Globus pallidus (tissue), 1 donor: ENCODE measurements at regions not wholly inside any gene's neighbourhood (a gene's known extent, or its start where the extent isn't known, plus 50 kb on each side); places are given as distances from the start of the nearest gene placed in this dataset.
"Not testable (repeated sequence)": the region's sequence is repeated elsewhere in the genome, so short reads cannot be mapped to it uniquely, and the experiment has no call there.

Source experiments
- DNase-seq: peaks from one replicate; pipeline ENCODE4 v3.0.0-alpha.2; 2015; ENCODE audit warnings: low spot score

DNA sequence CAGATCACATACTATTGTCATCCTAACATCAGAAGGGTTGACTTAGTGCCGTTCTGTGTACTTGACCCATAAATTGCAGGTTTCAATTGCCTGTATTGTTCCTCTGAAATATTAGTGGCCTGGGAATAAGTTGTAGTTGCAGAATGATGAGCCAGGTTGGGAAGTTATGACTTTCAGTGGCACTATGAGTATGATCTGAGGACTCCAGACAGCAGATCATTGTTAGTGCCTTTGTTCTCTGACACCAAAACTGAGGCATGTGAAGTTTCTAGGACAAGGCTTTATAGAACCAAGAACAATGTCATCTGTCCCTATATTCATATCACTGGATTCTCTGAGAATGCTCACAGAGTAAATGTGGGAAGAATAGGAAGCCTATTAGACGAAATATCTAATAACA is 403.7 kb downstream of the STK39 start:
- DNase-seq, result no peak

DNA sequence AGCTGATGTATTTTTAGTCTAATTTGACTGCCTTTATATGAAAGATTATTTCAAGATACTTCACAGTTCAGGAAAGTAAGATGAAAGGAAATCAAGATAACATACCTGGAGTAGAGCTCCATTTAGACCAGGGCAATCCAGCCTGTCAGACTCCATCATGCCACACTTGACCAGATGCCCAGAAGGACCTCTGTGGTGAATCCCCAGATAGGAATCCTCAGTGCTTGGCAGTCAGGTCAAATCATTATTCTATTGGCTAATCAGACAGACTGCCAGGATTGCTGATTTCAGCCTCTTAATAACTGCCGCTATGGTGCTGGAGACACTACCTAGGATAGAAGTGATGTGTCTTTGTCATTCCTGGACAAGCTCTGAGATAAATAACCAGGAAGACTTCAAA is 404.2 kb downstream of the STK39 start:
- DNase-seq, result no peak

DNA sequence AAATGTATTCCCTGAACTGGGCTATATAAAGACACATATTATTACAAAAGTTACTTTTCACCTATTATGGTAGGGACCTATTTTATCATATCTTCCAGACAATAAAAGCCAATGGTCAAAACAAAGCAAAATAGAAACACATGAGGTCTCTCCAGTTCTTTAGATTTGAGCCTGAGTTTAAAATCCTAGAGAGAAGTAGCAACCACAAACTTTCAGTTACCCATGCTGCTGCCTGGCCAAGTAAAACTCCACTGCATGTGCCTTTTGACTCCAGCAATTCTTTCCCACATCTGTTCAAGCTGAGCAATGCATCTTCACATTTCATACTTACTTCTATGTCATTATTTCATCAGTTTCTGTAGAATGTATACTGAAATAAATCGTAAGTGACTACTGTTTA is 405.3 kb downstream of the STK39 start:
- no peak for DNase-seq

DNA sequence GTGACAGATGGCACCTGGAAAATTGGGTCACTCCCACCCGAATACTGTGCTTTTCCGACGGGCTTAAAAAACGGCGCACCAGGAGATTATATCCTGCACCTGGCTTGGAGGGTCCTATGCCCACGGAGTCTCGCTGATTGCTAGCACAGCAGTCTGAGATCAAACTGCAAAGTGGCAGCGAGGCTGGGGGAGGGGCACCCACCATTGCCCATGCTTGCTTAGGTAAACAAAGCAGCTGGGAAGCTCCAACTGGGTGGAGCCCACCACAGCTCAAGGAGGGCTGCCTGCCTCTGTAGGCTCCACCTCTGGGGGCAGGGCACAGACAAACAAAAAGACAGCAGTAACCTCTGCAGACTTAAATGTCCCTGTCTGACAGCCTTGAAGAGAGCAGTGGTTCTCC is 412.1 kb downstream of the STK39 start:
- DNase-seq, result not testable (repeated sequence)

DNA sequence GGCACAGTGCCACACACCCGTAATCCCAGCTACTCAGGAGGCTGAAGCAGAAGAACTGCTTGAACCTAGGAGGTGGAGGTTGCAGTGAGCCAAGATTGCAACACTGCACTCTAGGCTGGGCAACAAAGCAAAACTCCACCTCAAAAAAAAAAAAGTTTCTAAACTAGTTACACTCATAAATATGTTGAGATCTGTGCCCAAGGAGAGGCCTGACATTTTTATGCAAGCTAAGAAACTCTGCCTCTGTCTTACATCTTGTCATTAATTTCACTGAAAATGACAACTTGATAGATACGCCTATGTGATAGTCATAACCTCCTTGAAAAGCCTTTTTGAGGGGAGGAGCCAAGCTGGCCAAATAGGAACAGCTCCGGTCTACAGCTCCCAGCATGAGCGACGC is 412.7 kb downstream of the STK39 start:
- no peak for DNase-seq

DNA sequence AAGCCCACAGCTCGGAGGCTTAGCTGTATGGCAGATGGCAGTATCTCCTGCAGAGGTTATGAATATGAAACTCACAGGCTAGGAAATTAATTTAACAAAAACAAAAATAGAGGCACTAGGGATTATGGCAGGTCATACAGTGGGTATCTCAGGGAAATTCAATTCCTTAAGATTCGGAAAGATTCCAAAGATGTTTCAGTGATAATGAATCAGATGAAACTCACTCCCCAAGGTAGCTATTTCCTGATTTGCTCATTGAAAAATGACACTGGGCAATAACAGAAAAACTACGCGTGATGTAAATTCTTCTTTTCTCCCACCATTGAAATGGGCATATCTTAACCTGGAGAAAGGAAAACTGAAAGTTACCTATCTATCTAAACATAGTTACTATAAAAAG is 414.1 kb downstream of the STK39 start:
- DNase-seq, result no peak

DNA sequence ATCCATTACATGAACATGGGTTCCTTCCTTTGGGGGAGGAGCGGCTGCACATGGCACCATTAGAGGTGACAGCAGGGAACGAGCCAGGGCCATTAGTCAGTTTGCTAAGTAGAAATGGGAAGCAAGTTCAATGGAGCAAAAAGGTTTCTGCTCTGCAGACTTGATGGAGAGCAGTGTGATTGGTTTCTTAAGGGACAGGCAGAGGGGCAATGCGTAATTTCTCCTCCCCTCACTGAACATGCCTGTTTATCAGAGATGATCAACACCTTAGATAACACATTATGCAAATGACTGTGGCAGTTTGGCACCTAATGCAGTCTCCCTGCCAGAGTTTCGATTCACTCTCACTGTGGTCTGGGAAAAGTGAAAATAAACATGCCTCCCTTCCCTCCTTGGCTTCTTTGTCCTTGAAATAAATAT is 414.5 kb downstream of the STK39 start:
- DNase-seq, result no peak

DNA sequence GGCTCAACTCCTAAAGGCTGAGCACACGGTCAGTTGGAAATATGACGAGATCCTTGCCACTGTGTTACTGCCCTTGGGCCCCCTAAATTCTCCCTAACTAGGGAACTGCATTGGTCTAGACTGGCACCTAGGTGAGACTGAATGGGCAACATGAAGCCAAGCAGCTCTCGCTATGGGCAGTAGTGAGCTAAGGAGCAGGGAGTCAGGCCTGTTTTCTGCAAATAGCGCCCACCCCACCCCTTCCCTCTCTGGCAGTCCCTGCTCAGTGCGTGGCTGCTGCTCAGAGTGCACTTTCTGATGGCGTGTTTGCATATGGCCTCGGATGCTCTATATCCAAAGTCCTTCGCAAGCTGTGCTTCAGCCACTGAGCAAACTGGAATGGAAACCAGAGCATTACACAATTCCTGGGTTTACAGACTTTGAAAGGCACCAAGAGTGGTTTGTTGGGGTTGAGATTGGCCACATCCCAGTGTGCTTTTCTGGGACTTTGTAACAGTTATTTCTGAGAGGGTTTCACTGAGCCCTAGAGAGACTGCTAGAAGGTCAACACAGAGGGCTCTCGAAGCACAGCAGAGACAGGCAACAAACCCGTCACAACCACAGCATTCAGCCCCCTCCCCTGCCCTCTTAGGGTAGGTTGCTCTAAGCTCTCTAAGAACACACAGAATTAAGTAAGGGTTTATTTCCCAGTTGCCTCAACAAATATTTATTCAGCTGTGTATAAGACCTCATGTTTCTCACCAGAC is 419.9 kb downstream of the STK39 start:
- DNase-seq, result no peak

DNA sequence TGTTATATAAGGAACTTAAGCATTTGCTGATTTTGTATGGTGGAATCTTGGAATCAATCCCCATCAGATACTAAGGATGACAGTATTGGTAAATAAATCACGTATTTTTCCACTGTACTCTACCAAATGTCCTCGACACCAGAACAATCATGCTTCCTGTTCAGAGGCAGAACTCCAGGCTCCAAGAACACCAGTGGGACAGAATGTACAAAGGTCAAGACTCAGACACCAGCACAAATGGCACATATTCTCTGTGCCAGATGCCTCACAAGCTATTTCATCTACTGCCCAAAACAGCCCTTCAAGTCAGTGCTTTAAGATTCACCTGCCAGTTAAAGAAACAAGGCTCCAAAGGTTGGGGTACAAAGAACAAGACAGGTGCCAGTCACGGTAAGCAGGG is 420.5 kb downstream of the STK39 start:
- no peak for DNase-seq

DNA sequence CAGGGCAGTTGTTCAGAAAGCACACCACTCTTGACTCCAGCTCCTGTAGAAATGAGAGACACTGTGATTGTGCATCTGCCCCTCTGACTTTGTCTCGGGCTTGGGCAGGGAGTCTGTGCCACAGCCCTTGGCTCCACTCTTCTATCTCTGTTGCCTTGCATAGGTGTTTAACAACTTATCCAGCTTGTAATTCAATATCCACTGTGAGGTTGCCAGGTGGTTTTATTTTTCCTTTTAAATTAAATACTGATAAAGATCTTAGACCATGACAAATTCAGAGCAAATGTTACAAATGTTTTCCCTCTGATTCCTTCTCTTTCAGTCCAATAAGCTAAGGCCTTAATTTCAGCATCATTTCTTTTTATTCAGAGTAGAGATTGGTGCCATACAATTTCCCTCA is 421.7 kb downstream of the STK39 start:
- no peak for DNase-seq

DNA sequence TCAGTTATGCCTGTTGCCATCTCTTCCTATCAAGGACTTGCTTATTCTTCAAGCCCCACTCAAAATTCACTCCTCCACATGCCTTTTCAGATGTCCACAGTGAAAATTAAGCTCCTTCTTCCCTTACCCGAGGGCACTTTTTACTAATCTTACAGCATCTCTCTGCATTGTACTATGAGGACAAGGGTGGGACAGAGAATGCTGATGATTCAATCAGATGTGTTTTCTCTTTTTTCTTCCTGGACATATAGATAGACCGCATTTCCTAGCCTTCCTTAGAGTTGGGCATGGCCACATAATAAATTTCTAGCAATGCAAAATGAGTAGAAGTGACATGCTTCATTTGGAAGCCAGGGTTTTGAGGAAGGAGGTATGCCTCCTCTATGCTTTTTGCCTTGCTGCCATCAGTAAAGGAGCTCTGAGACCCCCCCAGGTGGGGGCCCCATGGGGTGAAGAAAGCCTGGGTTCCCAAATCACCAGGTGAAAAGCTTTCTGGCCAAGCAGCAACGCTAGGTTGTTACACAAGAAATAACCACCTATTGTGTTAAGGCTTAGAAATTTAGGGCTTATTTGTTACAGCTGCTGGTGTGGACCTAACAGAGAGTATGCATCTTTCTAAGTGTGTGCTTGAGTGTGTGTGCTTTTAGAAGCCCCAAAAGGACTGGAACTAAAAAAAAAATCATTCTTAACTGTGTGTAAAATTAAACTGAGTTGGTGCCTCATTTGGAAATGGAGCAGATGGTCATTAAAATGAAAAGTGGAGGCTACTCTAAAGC is 424.5 kb downstream of the STK39 start:
- no peak for DNase-seq

DNA sequence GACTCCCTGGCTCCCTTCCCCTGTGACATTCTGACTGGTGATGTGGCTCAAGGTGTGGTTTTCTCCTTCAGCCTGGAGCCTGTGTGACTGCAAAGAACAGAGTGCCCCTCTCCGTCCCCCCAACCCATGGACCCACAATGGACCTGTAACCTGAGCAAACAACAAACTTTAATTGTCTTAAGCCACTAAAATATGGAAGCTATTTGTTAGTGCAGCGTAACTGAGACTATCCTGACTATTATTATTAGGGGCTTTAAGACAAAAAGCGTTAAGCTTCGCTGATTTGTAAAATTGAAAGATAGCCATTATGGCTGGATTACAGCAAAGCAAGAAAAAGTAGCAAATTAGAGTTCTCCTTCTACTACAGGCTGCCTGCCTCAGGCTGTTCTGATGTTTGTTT is 426.9 kb downstream of the STK39 start:
- no peak for DNase-seq

DNA sequence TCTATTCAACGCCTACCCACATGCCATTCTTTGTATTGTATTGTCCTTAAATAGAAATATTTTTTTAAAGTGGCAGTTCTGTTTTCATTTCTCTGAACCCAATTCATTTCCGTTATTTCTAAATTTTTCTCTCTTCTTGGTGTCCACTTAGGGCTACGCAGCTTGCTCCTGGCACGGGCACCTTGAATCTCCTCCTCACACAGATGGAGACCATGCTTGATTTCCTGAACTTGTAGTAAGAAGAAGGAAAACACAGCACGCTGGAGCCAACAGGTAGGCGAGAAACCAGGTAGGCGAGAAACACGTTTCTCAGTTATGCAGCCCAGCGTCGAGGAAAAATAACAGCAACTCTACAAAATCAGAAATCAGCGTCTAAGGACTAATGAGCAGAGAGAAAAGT is 428.9 kb downstream of the STK39 start:
- DNase-seq, result no peak

DNA sequence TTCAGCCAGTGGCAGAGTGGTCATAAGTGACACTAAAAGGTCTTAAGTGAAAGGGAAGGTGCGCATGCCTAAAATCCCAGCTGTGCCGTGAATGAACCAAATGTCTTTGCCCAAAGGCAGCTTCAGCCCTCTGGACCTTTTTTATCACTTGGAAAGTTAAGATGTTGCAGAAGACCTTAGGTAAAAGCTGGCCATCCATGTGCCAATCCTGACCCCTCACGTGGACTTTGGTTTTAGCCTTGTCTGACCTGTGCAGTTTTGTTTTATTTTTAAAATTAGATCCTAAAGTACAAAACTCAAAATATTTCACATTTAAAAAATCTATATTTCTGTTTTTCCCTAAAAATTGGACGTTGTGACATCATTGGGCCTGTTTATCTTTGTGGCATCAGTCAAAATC is 429.5 kb downstream of the STK39 start:
- DNase-seq, result no peak

DNA sequence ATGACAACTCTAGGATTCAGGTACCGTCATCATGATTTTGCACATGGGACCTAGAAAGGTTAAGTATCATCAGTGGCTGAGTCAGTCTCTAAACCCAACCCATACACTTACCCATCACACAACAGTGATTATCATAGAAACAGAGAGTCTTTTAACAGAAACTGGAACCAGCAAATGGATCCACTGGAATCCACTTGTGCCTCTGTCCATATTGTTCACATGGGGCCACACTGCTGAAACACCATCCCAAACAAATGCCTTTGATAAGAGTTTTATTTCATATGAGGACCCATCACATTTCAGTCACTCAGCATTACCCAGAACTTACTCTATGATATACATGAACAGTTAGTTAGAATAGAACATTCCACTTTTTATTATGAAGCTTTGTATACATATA is 430.0 kb downstream of the STK39 start:
- no peak for DNase-seq

DNA sequence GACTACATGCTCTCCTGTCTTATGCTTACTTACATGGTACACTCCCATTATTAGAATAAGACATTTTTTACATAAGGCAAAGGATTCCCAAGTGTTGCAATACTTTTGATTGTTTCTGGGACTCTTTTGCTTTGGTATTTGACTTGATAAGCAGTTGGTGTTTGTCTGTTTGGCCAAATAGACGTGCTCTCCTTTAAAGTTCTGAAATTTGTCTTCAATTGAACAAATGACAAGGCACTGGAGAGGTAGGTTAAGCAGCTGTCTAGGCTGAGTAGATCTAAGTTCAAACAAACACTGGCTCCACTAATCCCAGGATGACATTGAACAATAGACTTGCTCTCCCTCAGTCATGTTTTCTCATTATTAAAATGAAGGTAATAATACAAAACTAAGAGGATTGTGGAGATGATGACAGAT is 430.5 kb downstream of the STK39 start:
- DNase-seq, result no peak

DNA sequence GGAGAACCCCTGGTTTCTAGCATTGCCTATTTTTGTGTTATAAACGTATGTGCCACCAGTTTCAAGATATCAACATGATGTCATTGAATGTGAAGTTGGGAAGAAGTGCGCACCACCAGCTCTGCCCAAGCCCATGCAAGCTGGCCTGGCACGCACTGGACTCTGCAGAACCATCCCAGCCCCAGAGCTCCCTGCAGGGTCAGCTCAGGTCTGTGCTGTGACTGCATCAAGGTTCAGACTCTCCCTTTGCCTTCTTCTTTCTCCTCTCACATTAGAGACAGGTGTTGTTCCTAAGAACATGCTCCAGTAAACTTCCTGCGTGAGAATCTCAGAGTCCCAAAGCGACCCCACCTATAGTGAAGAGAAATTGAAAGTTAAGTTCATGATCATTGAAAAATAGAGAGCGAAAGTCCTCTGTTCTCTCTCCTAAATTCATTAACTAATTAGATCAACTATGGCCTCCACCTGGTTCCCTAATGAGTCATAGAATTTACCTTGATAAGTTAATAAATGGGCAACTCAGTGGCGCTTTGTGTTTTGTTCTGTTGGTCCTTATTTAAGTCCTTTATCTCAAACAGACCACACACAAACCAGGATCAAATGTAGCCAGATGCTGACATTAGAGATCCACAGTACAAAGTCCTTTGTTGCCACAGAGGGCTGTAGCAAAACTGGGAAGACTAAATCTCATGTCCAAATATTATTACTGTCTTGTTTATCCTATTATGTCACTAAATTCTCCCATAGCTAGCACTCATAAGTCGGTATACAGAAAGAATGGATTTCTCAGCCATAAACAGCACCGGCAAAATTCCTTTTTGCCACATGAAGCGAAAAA is 432.3 kb downstream of the STK39 start:
- DNase-seq, result no peak

DNA sequence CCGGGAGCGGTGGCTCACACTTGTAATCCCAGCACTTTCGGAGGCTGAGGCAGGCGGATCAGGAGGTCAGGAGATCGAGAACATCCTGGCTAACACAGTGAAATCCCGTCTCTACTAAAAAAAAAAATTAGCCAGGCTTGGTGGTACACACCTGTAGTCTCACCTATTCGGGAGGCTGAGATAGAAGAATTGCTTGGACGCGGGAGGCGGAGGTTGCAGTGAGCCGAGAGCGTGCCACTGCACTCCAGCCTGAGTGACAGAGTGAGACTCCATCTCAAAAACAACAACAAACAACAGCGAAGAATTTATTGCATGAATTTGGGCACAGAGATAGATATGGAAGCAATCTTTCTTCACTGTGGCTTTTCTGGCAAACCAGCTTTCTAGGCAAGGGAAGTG is 432.9 kb downstream of the STK39 start:
- not testable (repeated sequence) for DNase-seq

DNA sequence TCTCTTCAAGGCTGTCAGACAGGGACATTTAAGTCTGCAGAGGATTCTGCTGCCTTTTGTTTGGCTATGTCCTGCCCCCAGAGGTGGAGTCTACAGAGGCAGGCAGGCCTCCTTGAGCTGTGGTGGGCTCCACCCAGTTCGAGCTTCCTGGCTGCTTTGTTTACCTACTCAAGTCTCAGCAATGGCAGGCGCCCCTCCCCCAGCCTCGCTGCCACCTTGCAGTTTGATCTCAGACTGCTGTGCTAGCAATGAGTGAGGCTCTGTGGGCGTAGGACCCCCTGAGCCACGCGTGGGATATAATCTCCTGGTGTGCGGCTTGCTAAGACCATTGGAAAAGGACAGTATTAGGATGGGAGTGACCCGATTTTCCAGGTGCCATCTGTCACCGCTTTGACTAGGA is 437.6 kb downstream of the STK39 start:
- DNase-seq, result not testable (repeated sequence)

DNA sequence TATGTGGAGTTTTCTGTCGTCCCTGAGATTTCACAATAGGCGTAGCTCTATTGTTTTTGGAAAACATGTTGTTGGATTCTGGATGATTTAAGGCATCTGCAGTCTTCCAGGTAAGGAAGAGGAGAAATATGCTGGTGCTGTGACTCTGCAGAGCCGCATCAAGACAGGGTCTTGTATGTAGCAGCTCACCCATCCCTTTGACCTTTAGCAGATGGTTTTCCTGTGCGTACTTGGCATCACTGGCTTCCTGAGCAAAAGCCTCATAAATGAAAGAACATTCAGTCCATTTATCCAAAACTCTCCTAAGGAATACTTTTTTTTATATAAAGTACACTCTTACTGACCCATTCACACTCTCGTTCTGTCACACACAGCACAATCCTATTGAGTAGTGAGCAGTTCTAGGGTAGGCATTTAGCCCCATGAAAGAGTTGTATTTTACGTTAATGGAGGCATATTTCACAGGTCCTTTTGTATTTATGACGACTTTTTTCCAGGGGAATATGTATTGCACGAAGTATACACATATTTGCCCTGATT is 443.9 kb downstream of the STK39 start:
- no peak for DNase-seq

DNA sequence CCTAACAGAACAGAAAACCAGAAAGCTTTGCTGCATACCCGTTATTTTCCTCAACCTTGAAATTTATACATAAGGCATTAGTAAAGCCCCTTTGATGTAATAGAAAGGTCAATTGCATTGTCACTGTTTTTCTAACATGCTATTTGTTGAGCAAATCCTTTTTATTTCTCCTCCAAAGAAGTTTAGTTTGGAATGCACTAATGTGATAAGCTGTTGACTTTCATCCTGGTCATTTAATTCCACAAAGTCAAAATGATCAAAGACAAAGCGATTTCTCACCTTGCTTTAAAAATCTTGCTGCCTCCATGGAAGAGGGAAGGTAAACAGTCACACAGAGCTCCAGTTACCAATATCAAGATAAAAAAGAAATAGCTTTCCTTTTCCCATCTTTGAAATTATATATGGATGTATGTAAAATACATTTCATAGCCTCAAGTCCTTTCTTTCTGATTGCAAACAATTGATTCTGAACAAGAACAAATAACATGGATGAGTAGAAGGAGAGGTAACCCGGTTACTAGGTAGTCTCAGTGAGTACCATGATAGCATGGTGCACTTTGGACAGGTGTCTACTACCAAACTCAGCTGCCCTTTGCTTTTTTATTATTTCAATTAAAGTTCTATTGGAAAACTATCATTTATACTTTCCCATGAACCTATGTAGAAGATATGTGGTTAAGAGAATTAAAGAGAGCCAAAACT is 452.7 kb downstream of the STK39 start:
- no peak for DNase-seq

DNA sequence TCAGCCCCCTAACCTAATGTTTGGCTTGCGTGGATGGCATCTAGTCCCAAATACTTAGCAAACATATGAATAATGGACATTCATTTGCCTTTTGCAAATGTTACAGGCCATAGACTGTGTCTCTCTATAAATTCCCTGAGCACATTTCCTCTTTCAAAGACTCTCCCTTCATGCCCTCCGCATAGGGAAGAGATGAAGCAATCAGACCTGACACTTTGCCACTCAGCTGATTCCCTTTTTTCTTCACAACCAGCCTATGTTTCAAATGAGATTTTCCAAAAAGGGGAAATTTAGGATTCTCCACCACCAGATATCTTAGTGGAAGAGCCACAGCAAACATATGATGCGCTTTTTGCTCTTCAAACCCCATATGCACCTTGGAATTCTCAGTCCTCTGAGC is 453.7 kb downstream of the STK39 start:
- DNase-seq, result no peak
